ENCODE measurements at regions not wholly inside any gene's neighbourhood (a gene's known extent, or its start where the extent isn't known, plus 50 kb on each side); places are given as distances from the start of the nearest gene placed in this dataset.

- WGBS, 2 donors: 34 to 48% methylated on average over 1 of the region's 1 CpG
- intact Hi-C loops (cut with DNase I; ENCODE audit: low total_unique reads): no loop called here
Observed at GRCh38 chr13:78786459-78786858, 127.5 kb upstream of the OBI1 start.

GRCh38 chr13:78785764-78786163 is 126.8 kb upstream of the OBI1 start:
- Histone ChIP-seq H3K9me3 (no peaks in the 10 kb centered on the region), H3K36me3 (ENCODE audit: low read depth, missing control alignments) (no peaks in the 10 kb centered on the region), H3K4me1 (no peaks in the 10 kb centered on the region), H3K27me3 (no peaks in the 10 kb centered on the region), H3K27ac (no peak overlapping the region), H3K4me3 (no peak overlapping the region)
- TF ChIP-seq CTCF (IDR thresholded peaks at IDR 0.05) (no peak), POLR2A (IDR thresholded peaks at IDR 0.05) (no peak)
- DNase-seq: no peak
- 61 to 76% methylated on average over 4 of the region's 4 CpGs for WGBS, 2 donors
- intact Hi-C loops (cut with DNase I; ENCODE audit: low total_unique reads): no loop called here

More at GRCh38 chr13:78786459-78786858, 127.5 kb upstream of the OBI1 start:
- H3K27ac ChIP-seq: no peak overlapping the region
- no peaks in the 10 kb centered on the region for H3K9me3 ChIP-seq
- DNase-seq: no peak
- TF ChIP-seq POLR2A (IDR thresholded peaks at IDR 0.05) (no peak), CTCF (IDR thresholded peaks at IDR 0.05) (no peak)
- no peaks in the 10 kb centered on the region for H3K36me3 ChIP-seq (ENCODE audit: low read depth, missing control alignments)
- no peaks in the 10 kb centered on the region for H3K27me3 ChIP-seq
- H3K4me3 ChIP-seq: no peak overlapping the region
- no peaks in the 10 kb centered on the region for H3K4me1 ChIP-seq

GRCh38 chr13:78784014-78784750 is 125.2 kb upstream of the OBI1 start:
- whole genome bisulfite sequencing, 2 donors: 66 to 72% methylated on average over 6 of the region's 6 CpGs
- no peak for DNase-seq
- Histone ChIP-seq H3K4me1 (no peaks in the 10 kb centered on the region), H3K4me3 (no peak overlapping the region), H3K27ac (no peak overlapping the region), H3K27me3 (no peaks in the 10 kb centered on the region), H3K36me3 (ENCODE audit: low read depth, missing control alignments) (no peaks in the 10 kb centered on the region), H3K9me3 (no peaks in the 10 kb centered on the region)
- no peak for TF ChIP-seq CTCF (IDR thresholded peaks at IDR 0.05)
- no peak for TF ChIP-seq POLR2A (IDR thresholded peaks at IDR 0.05)
- intact Hi-C loops (cut with DNase I; ENCODE audit: low total_unique reads): no loop called here

GRCh38 chr13:78780708-78781107 is 121.8 kb upstream of the OBI1 start:
- Histone ChIP-seq H3K4me1 (no peaks in the 10 kb centered on the region), H3K27ac (no peak overlapping the region), H3K36me3 (ENCODE audit: low read depth, missing control alignments) (no peaks in the 10 kb centered on the region), H3K4me3 (no peak overlapping the region), H3K9me3 (no peaks in the 10 kb centered on the region), H3K27me3 (no peaks in the 10 kb centered on the region)
- TF ChIP-seq POLR2A (IDR thresholded peaks at IDR 0.05) (no peak), CTCF (IDR thresholded peaks at IDR 0.05) (no peak)
- WGBS, 2 donors: 39 to 40% methylated on average over 3 of the region's 3 CpGs
- intact Hi-C loops (cut with DNase I; ENCODE audit: low total_unique reads): no loop called here
- DNase-seq: no peak

GRCh38 chr13:78779608-78780007 is 120.7 kb upstream of the OBI1 start:
- no peaks in the 10 kb centered on the region for H3K27me3 ChIP-seq
- no peaks in the 10 kb centered on the region for H3K36me3 ChIP-seq (ENCODE audit: low read depth, missing control alignments)
- H3K9me3 ChIP-seq: no peaks in the 10 kb centered on the region
- TF ChIP-seq POLR2A (IDR thresholded peaks at IDR 0.05): no peak
- no peak for TF ChIP-seq CTCF (IDR thresholded peaks at IDR 0.05)
- H3K27ac ChIP-seq: peak overlapping the region in 1 of 2 donors; percentile 6
- no peak for DNase-seq
- H3K4me3 ChIP-seq: no peak overlapping the region
- no peaks in the 10 kb centered on the region for H3K4me1 ChIP-seq
- WGBS, 2 donors: 60 to 73% methylated on average over 3 of the region's 3 CpGs
- intact Hi-C loops (cut with DNase I; ENCODE audit: low total_unique reads): no loop called here
